ENCODE measurements at regions not wholly inside any gene's neighbourhood (a gene's known extent, or its start where the extent isn't known, plus 50 kb on each side); places are given as distances from the start of the nearest gene placed in this dataset.

GRCh38 chr6:167470101-167470835 lies 145.4 kb downstream of the TTLL2 start:
- TF ChIP-seq POLR2A (IDR thresholded peaks at IDR 0.05) (no peak), CTCF (IDR thresholded peaks at IDR 0.05) (no peak)

Data from lower leg skin (tissue), 3 donors.